HepG2 (cell line): ENCODE measurements at regions not wholly inside any gene's neighbourhood (a gene's known extent, or its start where the extent isn't known, plus 50 kb on each side); places are given as distances from the start of the nearest gene placed in this dataset.

Source experiments
- ATAC-seq: fragments of 200-7000 bp; cut with Tn5 transposase; 3 replicates; pipeline ENCODE4 v1.9.1; 2020; ENCODE audit warnings: mild to moderate bottlenecking, moderate library complexity
- BruUV-seq: library from RNA; stranded (reverse); fragments of 400-500 nt; replicated peaks from 2 replicates; lab custom pipeline; 2021; lab: Mats Ljungman, UMichigan
- CTCF ChIA-PET: fragments of 300-600 bp; formaldehyde crosslinking; extraction: SDS; loops from one replicate; lab custom pipeline; 2021; ENCODE audit warnings: low total read pairs, inconsistent platforms, low intra/inter-chr PET ratio; lab: Yijun Ruan, JAX
- POLR2A ChIA-PET: fragments of 350-600 bp; sonication (Branson Sonifier 250); formaldehyde crosslinking; loops from one replicate; lab custom pipeline; 2020; ENCODE audit warnings: antibody characterized with exemption, inconsistent platforms; lab: Yijun Ruan, JAX
- DNase-seq: peaks from one replicate; pipeline ENCODE4 v3.0.0-alpha.2; 2015; ENCODE audit warnings: low spot score
- FAIRE-seq: peaks from 3 replicates; lab custom pipeline; 2011; peaks lifted over from hg19 to GRCh38; lab: Jason Lieb, UNC
- H2AFZ ChIP-seq: one replicate; pipeline ENCODE4 v1.6.1; 2011; ENCODE audit warnings: low read length, inconsistent platforms
- H3K27ac ChIP-seq: fragments of 300-600 bp; 3 replicates; pipeline ENCODE4 v1.8.0; 2011; ENCODE audit warnings: mixed run types, mild to moderate bottlenecking, mixed read lengths, low read length, inconsistent platforms; ENCODE audit not compliant: insufficient read depth; ENCODE audit errors: extremely low read length
- H3K27me3 ChIP-seq, 2 experiments: fragments of 200-600 bp in 1 of 2; 2 replicates in 1 of 2; 3 replicates in 1 of 2; pipeline versions ENCODE4 v1.6.0 to v1.8.0; 2011; ENCODE audit warnings: low read length in 2 of 2, mild to moderate bottlenecking in 2 of 2, moderate library complexity in 2 of 2, inconsistent platforms in 1 of 2; ENCODE audit not compliant: insufficient read depth in 2 of 2, control insufficient read depth in 1 of 2
- H3K36me3 ChIP-seq, 2 experiments: fragments of 200-600 bp in 1 of 2; replicated peaks in 1 of 2; 2 replicates in 1 of 2; 3 replicates in 1 of 2; pipeline versions ENCODE4 v1.5.1 to v1.8.0; 2011; ENCODE audit warnings: low read length in 2 of 2, inconsistent platforms in 1 of 2; ENCODE audit not compliant: insufficient read depth in 2 of 2, control insufficient read depth in 1 of 2
- H3K4me1 ChIP-seq: 2 replicates; pipeline ENCODE4 v1.5.1; 2012; ENCODE audit warnings: low read length, inconsistent platforms; ENCODE audit not compliant: insufficient read depth
- H3K4me2 ChIP-seq: 2 replicates; pipeline ENCODE4 v1.6.0; 2011; ENCODE audit warnings: low read depth, low read length, inconsistent platforms
- H3K4me3 ChIP-seq, 3 experiments: fragments of 200-600 bp in 1 of 3; sonication (generic), shearing (Covaris generic) in 1 of 3; replicated peaks in 1 of 3; 2 replicates each; pipeline ENCODE4 v1.5.1; 2011 to 2016; ENCODE audit warnings: low read length in 3 of 3, inconsistent platforms in 2 of 3, low read depth in 2 of 3, mild to moderate bottlenecking in 2 of 3, control low read depth in 1 of 3, mixed read lengths in 1 of 3; ENCODE audit not compliant: insufficient read depth in 1 of 3
- H3K79me2 ChIP-seq: one replicate; pipeline ENCODE4 v1.6.1; 2011; ENCODE audit warnings: low read length, inconsistent platforms; ENCODE audit not compliant: insufficient read depth
- H3K9ac ChIP-seq: 2 replicates; pipeline ENCODE4 v1.6.0; 2011; ENCODE audit warnings: mild to moderate bottlenecking, low read depth, low read length, inconsistent platforms; ENCODE audit not compliant: insufficient read depth
- H3K9me3 ChIP-seq: 2 replicates; pipeline ENCODE4 v1.5.1; 2012; ENCODE audit warnings: mild to moderate bottlenecking, low read length
- H4K20me1 ChIP-seq: 2 replicates; pipeline ENCODE4 v1.6.0; 2011; ENCODE audit warnings: inconsistent platforms, mild to moderate bottlenecking, low read length, moderate library complexity; ENCODE audit not compliant: insufficient read depth
- FOXJ3 ChIP-seq: sonication (generic); formaldehyde crosslinking; IDR thresholded peaks from 2 replicates; pipeline ENCODE4 v1.4.0; 2020; ENCODE audit warnings: missing genetic modification reagents, mild to moderate bottlenecking, borderline replicate concordance
- FOXM1 ChIP-seq: sonication (generic); formaldehyde crosslinking; IDR thresholded peaks from 2 replicates; pipeline ENCODE4 v1.5.0; 2020; ENCODE audit warnings: missing genetic modification reagents
- GMEB1 ChIP-seq: sonication (generic); formaldehyde crosslinking; IDR thresholded peaks from 2 replicates; pipeline ENCODE4 v1.5.1; 2020; ENCODE audit warnings: missing genetic modification reagents, mild to moderate bottlenecking, borderline replicate concordance
- HOXD1 ChIP-seq: sonication (generic); formaldehyde crosslinking; IDR thresholded peaks from 2 replicates; pipeline ENCODE4 v1.5.0; 2020; ENCODE audit warnings: missing genetic modification reagents
- IRF1 ChIP-seq: sonication (generic); formaldehyde crosslinking; IDR thresholded peaks from 2 replicates; pipeline ENCODE4 v1.4.0; 2020; ENCODE audit warnings: low read depth, mild to moderate bottlenecking, missing genetic modification reagents
- JDP2 ChIP-seq: sonication (generic); formaldehyde crosslinking; IDR thresholded peaks from 2 replicates; pipeline ENCODE4 v1.8.1; 2022; ENCODE audit warnings: missing genetic modification reagents, borderline replicate concordance
- RFXANK ChIP-seq: IDR thresholded peaks from 2 replicates; pipeline ENCODE4 v1.6.1; 2016
- ZBTB7A ChIP-seq: sonication (generic); formaldehyde crosslinking; IDR thresholded peaks from 2 replicates; pipeline ENCODE4 v1.8.0; 2022; ENCODE audit warnings: mild to moderate bottlenecking, missing genetic modification reagents
- ZIK1 ChIP-seq: sonication (generic); formaldehyde crosslinking; IDR thresholded peaks from 2 replicates; pipeline ENCODE4 v1.5.0; 2020; ENCODE audit warnings: mild to moderate bottlenecking, low read depth, missing genetic modification reagents, borderline replicate concordance
- ZNF670 ChIP-seq: sonication (generic); formaldehyde crosslinking; IDR thresholded peaks from 2 replicates; pipeline ENCODE4 v1.8.0; 2022; ENCODE audit warnings: mild to moderate bottlenecking, missing genetic modification reagents, borderline replicate concordance
- ZSCAN31 ChIP-seq: sonication (generic); formaldehyde crosslinking; IDR thresholded peaks from 2 replicates; pipeline ENCODE4 v1.5.0; 2020; ENCODE audit warnings: low read depth, mild to moderate bottlenecking, missing genetic modification reagents
- ZSCAN9 ChIP-seq: IDR thresholded peaks from 2 replicates; pipeline ENCODE4 v1.6.1; 2016; ENCODE audit warnings: borderline replicate concordance
- WGBS: methylation state at CpG from one replicate; pipeline ENCODE4 v1.1.6; 2017; ENCODE audit warnings: low lambda C conversion rate; 5-methylcytosine and 5-hydroxymethylcytosine counted together
- in situ Hi-C: cut with HindIII; loops from 2 replicates; pipeline ENCODE4 v1.10.0; 2017; ENCODE audit warnings: low pct_unique_long_range_greater_than_20kb; ENCODE audit not compliant: extremely low pct_ligation_motif_present
- intact Hi-C: fragments of 100-400 bp; cut with micrococcal nuclease; formaldehyde crosslinking; loops from one replicate; pipeline ENCODE4 v1.10.0; 2022; ENCODE audit not compliant: unreplicated experiment
- TF ChIP-seq, protein P1 (sequence below): IDR thresholded peaks from 2 replicates; pipeline ENCODE4 v1.6.1; 2016; ENCODE audit warnings: low read depth, control low read depth
- TF ChIP-seq, protein P2 (sequence below): IDR thresholded peaks from 2 replicates; pipeline ENCODE4 v1.6.1; 2016; ENCODE audit warnings: low read depth, borderline replicate concordance
- TF ChIP-seq, protein P3 (sequence below): IDR thresholded peaks from 2 replicates; pipeline ENCODE4 v1.6.1; 2016; ENCODE audit warnings: low read depth, missing genetic modification reagents, missing compliant biosample characterization

- in situ Hi-C loops = no loop called here
- Histone ChIP-seq H3K9me3 (no peaks in the 10 kb centered on the region), H3K4me3 (no peak overlapping the region), H3K27me3 (no peaks in the 10 kb centered on the region), H3K4me1 (no peaks in the 10 kb centered on the region), H3K27ac (no peak overlapping the region), H3K9ac (no peak overlapping the region), H2AFZ (no peak overlapping the region), H3K36me3 (no peaks in the 10 kb centered on the region), H3K79me2 (no peaks in the 10 kb centered on the region), H4K20me1 (no peaks in the 10 kb centered on the region), H3K4me2 (no peak overlapping the region)
- intact Hi-C loops = no loop called here
- no peak for ATAC-seq
- no TSS peak for BruUV-seq
- DNase-seq = no peak
- FAIRE-seq = no peak
- 11% methylated on average over 5 of the region's 6 CpGs for WGBS
- ChIA-PET POLR2A (no interaction called here), CTCF (no interaction called here)
- TF ChIP-seq FOXJ3 (CRISPR knock-in tag) (no peak), ZSCAN31 (CRISPR knock-in tag) (no peak), ZNF670 (CRISPR knock-in tag) (no peak), ZSCAN9 (CRISPR knock-in tag) (no peak), ZBTB7A (no peak), GMEB1 (CRISPR knock-in tag) (no peak), ZIK1 (CRISPR knock-in tag) (no peak), RFXANK (CRISPR knock-in tag) (no peak), JDP2 (CRISPR knock-in tag) (no peak), FOXM1 (CRISPR knock-in tag) (no peak), HOXD1 (CRISPR knock-in tag) (no peak), IRF1 (no peak)
- TF ChIP-seq, protein P1, sequence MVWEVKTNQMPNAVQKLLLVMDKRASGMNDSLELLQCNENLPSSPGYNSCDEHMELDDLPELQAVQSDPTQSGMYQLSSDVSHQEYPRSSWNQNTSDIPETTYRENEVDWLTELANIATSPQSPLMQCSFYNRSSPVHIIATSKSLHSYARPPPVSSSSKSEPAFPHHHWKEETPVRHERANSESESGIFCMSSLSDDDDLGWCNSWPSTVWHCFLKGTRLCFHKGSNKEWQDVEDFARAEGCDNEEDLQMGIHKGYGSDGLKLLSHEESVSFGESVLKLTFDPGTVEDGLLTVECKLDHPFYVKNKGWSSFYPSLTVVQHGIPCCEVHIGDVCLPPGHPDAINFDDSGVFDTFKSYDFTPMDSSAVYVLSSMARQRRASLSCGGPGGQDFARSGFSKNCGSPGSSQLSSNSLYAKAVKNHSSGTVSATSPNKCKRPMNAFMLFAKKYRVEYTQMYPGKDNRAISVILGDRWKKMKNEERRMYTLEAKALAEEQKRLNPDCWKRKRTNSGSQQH = no peak
- TF ChIP-seq, protein P2, sequence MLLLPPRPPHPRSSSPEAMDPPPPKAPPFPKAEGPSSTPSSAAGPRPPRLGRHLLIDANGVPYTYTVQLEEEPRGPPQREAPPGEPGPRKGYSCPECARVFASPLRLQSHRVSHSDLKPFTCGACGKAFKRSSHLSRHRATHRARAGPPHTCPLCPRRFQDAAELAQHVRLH (CRISPR knock-in tag) = no peak
- TF ChIP-seq, protein P3, sequence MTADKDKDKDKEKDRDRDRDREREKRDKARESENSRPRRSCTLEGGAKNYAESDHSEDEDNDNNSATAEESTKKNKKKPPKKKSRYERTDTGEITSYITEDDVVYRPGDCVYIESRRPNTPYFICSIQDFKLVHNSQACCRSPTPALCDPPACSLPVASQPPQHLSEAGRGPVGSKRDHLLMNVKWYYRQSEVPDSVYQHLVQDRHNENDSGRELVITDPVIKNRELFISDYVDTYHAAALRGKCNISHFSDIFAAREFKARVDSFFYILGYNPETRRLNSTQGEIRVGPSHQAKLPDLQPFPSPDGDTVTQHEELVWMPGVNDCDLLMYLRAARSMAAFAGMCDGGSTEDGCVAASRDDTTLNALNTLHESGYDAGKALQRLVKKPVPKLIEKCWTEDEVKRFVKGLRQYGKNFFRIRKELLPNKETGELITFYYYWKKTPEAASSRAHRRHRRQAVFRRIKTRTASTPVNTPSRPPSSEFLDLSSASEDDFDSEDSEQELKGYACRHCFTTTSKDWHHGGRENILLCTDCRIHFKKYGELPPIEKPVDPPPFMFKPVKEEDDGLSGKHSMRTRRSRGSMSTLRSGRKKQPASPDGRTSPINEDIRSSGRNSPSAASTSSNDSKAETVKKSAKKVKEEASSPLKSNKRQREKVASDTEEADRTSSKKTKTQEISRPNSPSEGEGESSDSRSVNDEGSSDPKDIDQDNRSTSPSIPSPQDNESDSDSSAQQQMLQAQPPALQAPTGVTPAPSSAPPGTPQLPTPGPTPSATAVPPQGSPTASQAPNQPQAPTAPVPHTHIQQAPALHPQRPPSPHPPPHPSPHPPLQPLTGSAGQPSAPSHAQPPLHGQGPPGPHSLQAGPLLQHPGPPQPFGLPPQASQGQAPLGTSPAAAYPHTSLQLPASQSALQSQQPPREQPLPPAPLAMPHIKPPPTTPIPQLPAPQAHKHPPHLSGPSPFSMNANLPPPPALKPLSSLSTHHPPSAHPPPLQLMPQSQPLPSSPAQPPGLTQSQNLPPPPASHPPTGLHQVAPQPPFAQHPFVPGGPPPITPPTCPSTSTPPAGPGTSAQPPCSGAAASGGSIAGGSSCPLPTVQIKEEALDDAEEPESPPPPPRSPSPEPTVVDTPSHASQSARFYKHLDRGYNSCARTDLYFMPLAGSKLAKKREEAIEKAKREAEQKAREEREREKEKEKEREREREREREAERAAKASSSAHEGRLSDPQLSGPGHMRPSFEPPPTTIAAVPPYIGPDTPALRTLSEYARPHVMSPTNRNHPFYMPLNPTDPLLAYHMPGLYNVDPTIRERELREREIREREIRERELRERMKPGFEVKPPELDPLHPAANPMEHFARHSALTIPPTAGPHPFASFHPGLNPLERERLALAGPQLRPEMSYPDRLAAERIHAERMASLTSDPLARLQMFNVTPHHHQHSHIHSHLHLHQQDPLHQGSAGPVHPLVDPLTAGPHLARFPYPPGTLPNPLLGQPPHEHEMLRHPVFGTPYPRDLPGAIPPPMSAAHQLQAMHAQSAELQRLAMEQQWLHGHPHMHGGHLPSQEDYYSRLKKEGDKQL (CRISPR knock-in tag) = no peak
These were observed 312.3 kb upstream of the DKK2 start for GRCh38 chr4:107348188-107349050.
